GM18505 (cell line): ENCODE measurements at regions not wholly inside any gene's neighbourhood (a gene's known extent, or its start where the extent isn't known, plus 50 kb on each side); places are given as distances from the start of the nearest gene placed in this dataset.
"Not testable (repeated sequence)": the region's sequence is repeated elsewhere in the genome, so short reads cannot be mapped to it uniquely, and the experiment has no call there.

Experiments
- ATAC-seq: cut with Tn5 transposase; IDR thresholded peaks from one replicate; pipeline ENCODE4 v1.9.1; 2021; ENCODE audit not compliant: unreplicated experiment
- POLR2A ChIP-seq: IDR thresholded peaks from 4 replicates; pipeline ENCODE4 v1.6.1; 2011; ENCODE audit warnings: borderline replicate concordance; ENCODE audit not compliant: insufficient read depth, insufficient read length; ENCODE audit errors: extremely low read depth

GRCh38 chr5:62824936-62825335 is 246.3 kb downstream of the LRRC70 start:
- TF ChIP-seq POLR2A, result no peak
- no peak for ATAC-seq

DNA sequence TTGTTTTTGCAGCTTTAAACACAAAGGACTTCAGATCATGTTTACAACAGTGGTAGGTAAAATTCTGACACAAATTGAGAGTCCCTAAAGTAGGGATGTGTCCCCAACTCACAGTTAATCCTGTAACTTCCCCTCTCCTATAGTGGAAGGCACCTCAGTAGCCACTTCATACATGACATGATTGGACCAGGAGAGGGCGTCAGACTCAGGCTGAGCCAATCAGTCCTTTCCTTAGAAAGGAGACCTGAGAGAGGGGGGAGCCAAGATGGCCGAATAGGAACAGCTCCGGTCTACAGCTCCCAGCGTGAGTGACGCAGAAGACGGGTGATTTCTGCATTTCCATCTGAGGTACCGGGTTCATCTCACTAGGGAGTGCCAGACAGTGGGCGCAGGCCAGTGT is 238.4 kb downstream of the LRRC70 start:
- not testable (repeated sequence) for ATAC-seq

DNA sequence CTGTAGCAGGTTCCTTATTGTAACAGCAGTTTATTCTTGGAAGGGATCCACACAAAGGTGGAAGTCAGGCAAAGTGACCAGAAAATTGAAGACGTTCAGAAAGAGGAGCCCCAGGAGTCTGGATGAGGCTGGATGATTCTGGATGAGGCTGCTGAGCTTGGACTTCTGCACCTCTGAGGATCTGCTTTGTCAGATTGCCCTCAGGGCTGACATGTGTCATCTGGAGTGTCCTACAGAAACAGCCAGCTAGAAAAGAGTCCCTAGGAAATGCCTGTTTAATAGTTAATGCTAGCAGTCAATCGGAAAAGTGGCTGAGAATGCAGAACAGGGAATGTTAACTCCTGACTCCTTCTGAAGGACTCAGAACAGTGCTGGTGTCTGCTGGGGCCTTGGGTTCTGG is 236.4 kb downstream of the LRRC70 start:
- ATAC-seq, result no peak
- no peak for TF ChIP-seq POLR2A

- ATAC-seq, result no peak
- TF ChIP-seq POLR2A, result no peak
Observed at GRCh38 chr5:62812621-62813255, 234.1 kb downstream of the LRRC70 start.

- not testable (repeated sequence) for ATAC-seq
Observed at GRCh38 chr5:62804819-62805218, 226.2 kb downstream of the LRRC70 start.

DNA sequence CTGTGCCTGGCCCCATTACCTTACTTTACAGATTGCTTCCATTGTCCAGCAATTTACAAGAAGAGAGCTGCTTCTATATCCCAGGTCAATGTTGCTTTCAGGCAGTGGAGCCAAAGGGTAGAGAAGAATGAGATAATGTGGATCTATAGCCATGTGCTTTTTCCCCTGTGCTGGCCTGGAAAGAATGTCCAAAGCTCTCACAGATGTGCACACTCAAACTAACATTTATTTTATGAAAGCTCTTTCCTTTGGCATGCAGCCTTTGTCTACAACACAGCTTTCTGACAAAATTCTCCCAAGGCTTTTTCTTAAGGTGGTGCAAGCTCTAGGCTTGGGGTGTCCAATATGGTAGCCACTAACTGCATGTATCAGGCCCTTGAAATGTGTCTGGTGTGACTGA is 217.3 kb downstream of the LRRC70 start:
- no peak for TF ChIP-seq POLR2A
- no peak for ATAC-seq

DNA sequence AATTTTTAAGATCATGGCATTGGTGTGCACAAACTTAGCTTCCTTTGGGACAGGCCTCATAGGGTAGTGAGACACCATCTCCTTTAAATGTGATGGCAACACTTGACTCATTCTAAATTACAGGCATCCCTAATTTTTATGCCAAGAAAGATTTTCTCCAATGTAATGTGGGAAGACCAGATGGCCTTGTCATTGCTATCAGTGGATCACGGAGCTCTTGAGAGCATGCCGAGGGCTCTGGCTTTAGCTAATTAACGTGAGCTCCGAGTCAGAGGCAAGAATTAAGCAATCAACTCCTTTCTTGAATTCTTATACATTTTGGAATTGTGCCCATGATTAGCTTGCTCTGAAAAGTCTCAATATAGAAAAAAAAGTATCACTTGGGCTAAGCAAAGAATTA is 215.8 kb downstream of the LRRC70 start:
- ATAC-seq, result no peak
- TF ChIP-seq POLR2A, result no peak

GRCh38 chr5:62791059-62791458 is 212.4 kb downstream of the LRRC70 start:
- ATAC-seq, result no peak
- TF ChIP-seq POLR2A, result no peak

DNA sequence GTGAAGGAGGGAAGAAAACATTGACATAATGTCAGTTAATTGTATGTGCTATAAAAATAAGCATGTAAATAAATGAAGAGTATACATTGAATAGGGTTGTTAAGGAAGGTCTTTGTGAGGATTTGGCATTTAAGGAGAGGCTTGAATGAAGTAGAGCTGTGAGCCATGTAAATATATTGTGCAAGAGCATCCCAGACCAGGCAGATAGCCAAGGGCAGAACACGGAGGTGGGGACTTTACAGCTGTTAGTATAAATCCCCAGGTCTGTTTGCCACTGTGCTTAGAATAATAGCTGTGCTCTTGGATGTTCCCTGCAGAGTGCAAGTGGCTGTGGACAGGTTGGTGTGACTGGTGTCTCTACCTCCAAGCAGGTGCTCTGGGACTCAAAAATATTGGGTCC is 211.7 kb downstream of the LRRC70 start:
- no peak for TF ChIP-seq POLR2A
- ATAC-seq, result no peak

GRCh38 chr5:62786099-62786498 is 207.5 kb downstream of the LRRC70 start:
- no peak for ATAC-seq
- no peak for TF ChIP-seq POLR2A

DNA sequence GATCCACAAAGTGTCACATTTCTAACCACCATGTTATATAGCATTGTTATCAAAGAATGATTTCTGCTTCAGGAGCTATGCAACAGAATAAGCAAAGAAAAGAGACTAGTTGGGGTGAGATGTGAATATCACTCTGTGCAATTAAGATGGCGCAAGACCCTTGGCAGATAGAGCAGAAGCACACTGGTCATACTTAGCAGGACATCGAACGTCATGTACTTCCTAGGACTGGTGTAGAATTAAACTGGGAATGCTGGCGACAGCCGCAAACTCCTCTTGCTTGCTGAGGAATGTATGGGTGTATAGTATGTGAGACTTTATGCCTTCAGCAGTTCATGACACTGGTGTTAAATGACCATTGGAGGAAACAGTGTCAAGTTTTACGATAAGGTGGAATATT is 207.0 kb downstream of the LRRC70 start:
- no peak for ATAC-seq
- no peak for TF ChIP-seq POLR2A

- no peak for TF ChIP-seq POLR2A
- ATAC-seq, result no peak
Observed at GRCh38 chr5:62783374-62784057, 204.9 kb downstream of the LRRC70 start.

- TF ChIP-seq POLR2A, result no peak
- ATAC-seq, result no peak
Observed at GRCh38 chr5:62780888-62781287, 202.3 kb downstream of the LRRC70 start.

- no peak for TF ChIP-seq POLR2A
- no peak for ATAC-seq
Observed at GRCh38 chr5:62780230-62780629, 201.6 kb downstream of the LRRC70 start.

DNA sequence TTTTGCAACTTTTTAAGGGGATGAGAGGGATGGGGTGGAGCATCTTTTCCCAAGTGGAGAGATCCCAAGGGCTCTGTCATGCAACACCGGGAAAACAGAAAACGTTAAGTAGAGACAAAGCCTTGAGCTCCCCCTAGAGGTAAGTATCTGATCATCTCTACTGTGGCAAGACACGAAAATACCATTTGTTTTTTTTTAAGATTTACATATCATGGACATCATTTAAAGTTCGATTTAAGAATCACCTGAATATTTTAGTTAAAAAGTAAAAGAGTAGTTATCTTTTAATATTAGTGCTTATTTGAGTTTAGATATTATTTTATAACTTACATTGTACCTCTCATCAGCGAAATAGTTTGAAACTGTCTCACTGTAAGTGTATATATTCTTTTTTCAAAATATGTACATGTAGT is 200.4 kb downstream of the LRRC70 start:
- TF ChIP-seq POLR2A, result no peak
- peak; percentile 57 for ATAC-seq

DNA sequence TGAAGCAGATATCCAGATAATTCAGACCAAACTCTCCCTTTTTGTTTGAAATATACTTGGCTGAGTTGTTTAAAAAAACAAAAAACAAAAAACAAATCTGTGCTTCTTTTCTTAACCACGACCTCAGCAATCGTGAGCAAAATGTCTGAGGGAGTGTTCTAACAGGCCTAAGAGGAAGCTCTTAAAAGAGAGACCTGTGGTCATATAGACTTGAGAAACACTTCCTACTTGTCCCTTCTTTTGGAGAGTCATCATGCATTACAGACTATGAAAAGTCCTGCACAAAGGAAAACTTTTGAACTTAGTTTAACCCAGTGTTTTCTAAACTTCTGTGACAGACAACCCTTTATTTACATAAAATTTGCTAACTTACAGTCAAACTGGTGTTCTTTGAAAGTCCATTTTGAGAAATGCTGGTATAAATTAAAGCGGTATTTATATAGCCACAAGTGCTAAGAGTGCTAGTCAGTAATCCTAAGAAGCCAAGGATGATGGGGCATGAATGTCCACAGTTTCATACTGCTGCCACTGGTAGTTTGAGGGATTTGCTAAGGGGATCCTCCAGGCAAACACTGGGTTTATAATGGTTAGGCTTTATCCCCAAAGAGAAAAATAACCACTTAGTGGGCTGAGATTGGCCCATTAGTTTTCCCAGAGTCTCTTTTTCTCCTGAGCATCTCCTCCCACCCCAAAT is 199.8 kb downstream of the LRRC70 start:
- no peak for TF ChIP-seq POLR2A
- ATAC-seq, result peak; percentile 17

DNA sequence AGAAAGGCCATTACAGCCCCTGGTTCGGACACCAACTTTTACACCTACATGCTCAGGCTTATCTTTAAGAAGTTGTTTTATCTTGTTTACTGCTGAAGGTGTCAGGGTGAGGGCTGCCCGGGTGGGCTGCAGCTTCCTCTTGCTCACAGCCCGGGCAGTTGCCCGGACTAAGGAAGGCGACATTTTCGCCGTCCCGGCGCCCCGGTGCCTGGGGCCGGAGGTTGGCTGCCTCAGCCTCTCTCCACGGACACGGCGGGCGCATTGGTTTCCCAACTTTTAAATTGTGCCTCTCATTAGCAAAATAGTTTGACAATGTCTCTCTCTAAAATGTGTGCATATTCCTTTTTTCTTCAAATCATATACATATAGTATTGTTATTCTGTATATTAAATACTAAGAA is 198.5 kb downstream of the LRRC70 start:
- ATAC-seq, result not testable (repeated sequence)

DNA sequence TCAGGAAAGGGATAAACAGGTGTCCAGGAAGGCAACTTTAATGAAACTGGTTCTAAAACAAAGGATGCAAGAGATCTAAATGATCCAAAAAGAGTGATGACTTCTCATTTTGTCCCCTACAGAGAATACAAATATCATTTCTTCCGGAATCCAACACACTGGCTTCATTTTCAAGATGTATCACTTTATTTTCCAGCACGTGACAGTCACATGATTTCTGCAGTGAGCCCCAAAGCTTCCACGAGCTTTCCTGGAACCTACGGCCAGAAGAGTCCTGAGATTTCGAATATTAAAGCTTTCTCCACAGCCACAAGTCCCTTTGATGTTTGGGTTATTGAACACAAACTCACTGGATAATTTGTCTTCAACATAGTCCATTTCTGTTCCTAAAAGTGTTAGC is 198.0 kb downstream of the LRRC70 start:
- ATAC-seq, result not testable (repeated sequence)
